OCI-LY7 (cell line): ENCODE measurements at regions not wholly inside any gene's neighbourhood (a gene's known extent, or its start where the extent isn't known, plus 50 kb on each side); places are given as distances from the start of the nearest gene placed in this dataset.

Source experiments
- BruUV-seq: library from RNA; stranded (reverse); fragments of 400-500 nt; replicated peaks from 2 replicates; lab custom pipeline; 2021; lab: Mats Ljungman, UMichigan
- CTCF ChIA-PET: fragments of 300-600 bp; sonication (Branson Sonifier 250); formaldehyde crosslinking; loops from one replicate; lab custom pipeline; 2022; ENCODE audit warnings: antibody characterized with exemption; ENCODE audit not compliant: unreplicated experiment; lab: Charles Lee
- POLR2A ChIA-PET: fragments of 300-600 bp; sonication (Branson Sonifier 250); formaldehyde crosslinking; loops from one replicate; lab custom pipeline; 2022; ENCODE audit warnings: antibody characterized with exemption; lab: Charles Lee
- DNase-seq: peaks from one replicate; pipeline ENCODE4 v3.0.0-alpha.2; 2015; ENCODE audit warnings: low spot score
- H2AFZ ChIP-seq: fragments of 200-600 bp; sonication (generic), shearing (Covaris generic); 2 replicates; pipeline ENCODE4 v1.6.1; 2014; ENCODE audit warnings: mild to moderate bottlenecking, antibody characterized with exemption, low read length, moderate library complexity
- H3K27ac ChIP-seq: fragments of 200-600 bp; sonication (generic); 2 replicates; pipeline ENCODE4 v1.5.1; 2014; ENCODE audit warnings: mixed run types, low read depth, mild to moderate bottlenecking, moderate library complexity, low read length, inconsistent platforms; ENCODE audit not compliant: poor library complexity, severe bottlenecking
- H3K36me3 ChIP-seq: fragments of 200-600 bp; sonication (generic); 2 replicates; pipeline ENCODE4 v1.6.1; 2014; ENCODE audit warnings: mild to moderate bottlenecking, antibody characterized with exemption, low read length, moderate library complexity, mixed read lengths; ENCODE audit not compliant: insufficient read depth
- H3K4me1 ChIP-seq: fragments of 200-600 bp; sonication (generic); 2 replicates; pipeline ENCODE4 v1.5.1; 2014; ENCODE audit warnings: mild to moderate bottlenecking, low read length; ENCODE audit not compliant: insufficient read depth, poor library complexity, severe bottlenecking
- H3K4me2 ChIP-seq: fragments of 200-600 bp; sonication (generic); 2 replicates; pipeline ENCODE4 v1.6.1; 2014; ENCODE audit warnings: mild to moderate bottlenecking, low read length
- H3K4me3 ChIP-seq: fragments of 200-600 bp; sonication (generic); 2 replicates; pipeline ENCODE4 v1.5.1; 2014; ENCODE audit warnings: mild to moderate bottlenecking, low read depth, low read length; ENCODE audit not compliant: poor library complexity, severe bottlenecking
- H3K79me2 ChIP-seq: fragments of 200-600 bp; sonication (generic); 2 replicates; pipeline ENCODE4 v1.6.1; 2016; ENCODE audit warnings: low read depth, mild to moderate bottlenecking, low read length, moderate library complexity, mixed read lengths; ENCODE audit not compliant: insufficient read depth
- H3K9me2 ChIP-seq: fragments of 200-600 bp; sonication (generic); 2 replicates; pipeline ENCODE4 v1.6.1; 2016; ENCODE audit warnings: mild to moderate bottlenecking, low read length, mixed read lengths; ENCODE audit not compliant: insufficient read depth
- H3K9me3 ChIP-seq: fragments of 200-600 bp; sonication (generic); 2 replicates; pipeline ENCODE4 v1.6.1; 2014; ENCODE audit warnings: mild to moderate bottlenecking, mixed run types, low read length, mixed read lengths
- H4K20me1 ChIP-seq: fragments of 200-600 bp; sonication (generic); 2 replicates; pipeline ENCODE4 v1.6.1; 2014; ENCODE audit warnings: mild to moderate bottlenecking, antibody characterized with exemption, low read length, moderate library complexity, mixed read lengths; ENCODE audit not compliant: insufficient read depth
- CTCF ChIP-seq: fragments of 200-600 bp; sonication (generic); conservative IDR thresholded peaks from 2 replicates; pipeline ENCODE4 v1.5.1; 2014; ENCODE audit warnings: mild to moderate bottlenecking, antibody characterized with exemption, low read length, moderate library complexity, mixed read lengths
- EZH2phosphoT487 ChIP-seq: fragments of 200-600 bp; sonication (generic); IDR thresholded peaks from 2 replicates; pipeline ENCODE4 v1.6.1; 2018; ENCODE audit warnings: low read depth, borderline replicate concordance, mild to moderate bottlenecking, mixed run types, antibody characterized with exemption, low read length, moderate library complexity, mixed read lengths
- intact Hi-C: fragments of 100-400 bp; cut with micrococcal nuclease; formaldehyde crosslinking; loops from one replicate; pipeline ENCODE4 v1.10.0; 2022; ENCODE audit not compliant: unreplicated experiment

- no TSS peak for BruUV-seq
- Histone ChIP-seq H3K36me3 (no peaks in the 10 kb centered on the region), H3K79me2 (no peaks in the 10 kb centered on the region), H4K20me1 (no peaks in the 10 kb centered on the region), H3K9me2 (no peaks in the 10 kb centered on the region), H3K4me3 (no peak overlapping the region), H3K27ac (no peak overlapping the region), H3K4me2 (no peak overlapping the region), H3K4me1 (no peaks in the 10 kb centered on the region), H2AFZ (no peak overlapping the region), H3K9me3 (no peaks in the 10 kb centered on the region)
- DNase-seq = no peak
- intact Hi-C loops = no loop called here
- POLR2A ChIA-PET = interaction anchor here (0.6 kb wide), 1 partner anchor 789 kb away, joined by 6 read pairs; no protein-coding TSS in a partner anchor
- no peak for TF ChIP-seq CTCF
- TF ChIP-seq EZH2phosphoT487 = no peak
- CTCF ChIA-PET = no interaction called here
Observed at GRCh38 chr3:164113371-164114332, 964.6 kb downstream of the SI start.

- Histone ChIP-seq H3K4me3 (no peak overlapping the region), H2AFZ (no peak overlapping the region), H4K20me1 (no peaks in the 10 kb centered on the region), H3K4me1 (no peaks in the 10 kb centered on the region), H3K4me2 (no peak overlapping the region), H3K79me2 (no peaks in the 10 kb centered on the region), H3K36me3 (no peaks in the 10 kb centered on the region), H3K9me2 (no peaks in the 10 kb centered on the region), H3K9me3 (no peaks in the 10 kb centered on the region), H3K27ac (no peak overlapping the region)
- CTCF ChIA-PET = no interaction called here
- BruUV-seq = no TSS peak
- intact Hi-C loops = no loop called here
- POLR2A ChIA-PET = interaction anchor here (0.6 to 0.7 kb wide), 2 partner anchors 10 to 401 kb away, joined by 3 to 4 read pairs; no protein-coding TSS in a partner anchor
- DNase-seq = no peak
- no peak for TF ChIP-seq EZH2phosphoT487
- no peak for TF ChIP-seq CTCF
Observed at GRCh38 chr3:164096352-164096751, 981.9 kb downstream of the SI start.

- POLR2A ChIA-PET = interaction anchor here (0.7 kb wide), 1 partner anchor 402 kb away, joined by 4 read pairs; no protein-coding TSS in a partner anchor
- no peaks in the 10 kb centered on the region for H3K9me2 ChIP-seq
- H3K9me3 ChIP-seq = 0 out of 2 replicates have a peak, but pooled peaks cover 2% of the 10 kb centered on the region
- H3K4me3 ChIP-seq = no peak overlapping the region
- no peaks in the 10 kb centered on the region for H4K20me1 ChIP-seq
- no peak overlapping the region for H3K27ac ChIP-seq
- no peaks in the 10 kb centered on the region for H3K79me2 ChIP-seq
- H3K4me2 ChIP-seq = no peak overlapping the region
- no TSS peak for BruUV-seq
- no peaks in the 10 kb centered on the region for H3K36me3 ChIP-seq
- no peak for DNase-seq
- no peaks in the 10 kb centered on the region for H3K4me1 ChIP-seq
- no peak overlapping the region for H2AFZ ChIP-seq
- CTCF ChIA-PET = no interaction called here
- TF ChIP-seq CTCF (no peak), EZH2phosphoT487 (no peak)
- intact Hi-C loops = no loop called here
Observed at GRCh38 chr3:164095949-164096348, 982.3 kb downstream of the SI start.
